LNCAP (cell line): ENCODE measurements at regions not wholly inside any gene's neighbourhood (a gene's known extent, or its start where the extent isn't known, plus 50 kb on each side); places are given as distances from the start of the nearest gene placed in this dataset.

ENCODE experiments used
- CTCF ChIP-seq: fragments of 450-650 bp; IDR thresholded peaks from 2 replicates; pipeline ENCODE4 v1.5.1; 2017; ENCODE audit warnings: mild to moderate bottlenecking

- TF ChIP-seq CTCF = no peak
Observed at GRCh38 chr22:27509132-27509920, 292.2 kb downstream of the MN1 start.

- TF ChIP-seq CTCF = no peak
Observed at GRCh38 chr22:27510024-27510423, 291.5 kb downstream of the MN1 start.

DNA sequence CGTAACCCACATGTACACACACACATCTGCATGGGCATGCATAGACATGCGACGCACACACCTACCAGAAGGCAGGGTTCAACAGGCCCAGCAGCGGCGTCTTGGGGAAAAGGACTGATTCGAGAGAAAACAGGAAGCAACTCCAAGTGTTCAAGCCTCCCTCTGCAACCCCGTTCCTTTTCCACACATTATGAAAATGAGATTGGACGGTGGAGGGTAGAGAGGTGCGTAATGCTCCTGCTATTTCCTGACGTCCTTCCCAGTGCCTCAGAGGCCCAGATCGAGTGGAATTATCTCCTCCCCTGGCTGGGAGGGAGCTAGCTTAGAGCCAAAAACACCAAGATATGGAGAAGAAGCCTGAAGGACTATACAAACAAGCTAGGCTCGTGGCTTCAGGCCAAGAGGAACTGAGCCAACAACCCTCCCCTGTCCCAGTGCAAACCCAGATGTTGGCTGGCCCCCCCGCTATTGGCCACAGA lies 289.2 kb downstream of the MN1 start:
- no peak for TF ChIP-seq CTCF

GRCh38 chr22:27513021-27513420 lies 288.5 kb downstream of the MN1 start:
- no peak for TF ChIP-seq CTCF

- TF ChIP-seq CTCF = no peak
Observed at GRCh38 chr22:27514601-27515523, 286.7 kb downstream of the MN1 start.

DNA sequence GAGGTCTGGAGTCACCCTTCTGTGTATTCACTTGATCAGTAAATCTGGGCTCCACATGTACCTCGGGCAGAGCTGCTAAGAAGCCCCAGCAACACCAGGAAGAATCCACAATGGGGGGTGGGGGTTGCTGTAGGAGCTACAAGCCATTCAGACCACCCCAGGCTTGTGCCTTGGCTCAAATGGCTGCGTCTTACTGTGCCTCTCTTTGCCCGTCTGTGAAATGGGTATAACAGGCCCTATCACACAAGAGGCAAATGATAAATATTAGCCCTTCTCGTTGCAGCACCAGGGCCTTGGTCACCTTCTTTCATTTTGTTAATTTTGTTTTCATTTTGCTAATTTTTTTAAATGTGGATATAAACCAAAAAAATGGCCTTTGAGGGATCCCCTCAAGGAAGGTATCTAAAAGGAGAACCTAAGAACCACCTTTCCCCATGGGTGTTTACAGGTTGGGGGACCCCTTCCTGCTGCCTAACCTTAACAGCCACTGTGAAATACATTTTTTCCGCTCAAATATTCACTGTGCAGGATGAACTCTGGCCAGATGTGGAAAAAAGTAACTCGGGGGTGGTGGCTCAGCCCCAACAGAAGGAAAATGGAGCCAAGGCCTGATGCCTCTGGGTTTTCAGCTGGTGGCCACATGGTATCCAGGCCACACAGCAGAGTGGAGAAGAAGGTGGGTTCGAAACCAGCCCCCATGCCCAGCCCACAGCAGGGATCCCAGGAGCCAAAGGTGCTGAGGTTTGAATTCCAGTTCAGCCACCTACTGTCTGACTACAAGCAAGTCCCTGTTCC lies 284.0 kb downstream of the MN1 start:
- TF ChIP-seq CTCF = no peak
